OCI-LY7 (cell line): ENCODE measurements at regions not wholly inside any gene's neighbourhood (a gene's known extent, or its start where the extent isn't known, plus 50 kb on each side); places are given as distances from the start of the nearest gene placed in this dataset.

Source experiments
- EZH2phosphoT487 ChIP-seq: fragments of 200-600 bp; sonication (generic); IDR thresholded peaks from 2 replicates; pipeline ENCODE4 v1.6.1; 2018; ENCODE audit warnings: low read depth, borderline replicate concordance, mild to moderate bottlenecking, mixed run types, antibody characterized with exemption, low read length, moderate library complexity, mixed read lengths
- TF ChIP-seq, protein P1 (sequence below): fragments of 200-600 bp; sonication (generic); conservative IDR thresholded peaks from 2 replicates; pipeline ENCODE4 v1.5.1; 2014; ENCODE audit warnings: mild to moderate bottlenecking, antibody characterized with exemption, low read length, moderate library complexity, mixed read lengths

DNA sequence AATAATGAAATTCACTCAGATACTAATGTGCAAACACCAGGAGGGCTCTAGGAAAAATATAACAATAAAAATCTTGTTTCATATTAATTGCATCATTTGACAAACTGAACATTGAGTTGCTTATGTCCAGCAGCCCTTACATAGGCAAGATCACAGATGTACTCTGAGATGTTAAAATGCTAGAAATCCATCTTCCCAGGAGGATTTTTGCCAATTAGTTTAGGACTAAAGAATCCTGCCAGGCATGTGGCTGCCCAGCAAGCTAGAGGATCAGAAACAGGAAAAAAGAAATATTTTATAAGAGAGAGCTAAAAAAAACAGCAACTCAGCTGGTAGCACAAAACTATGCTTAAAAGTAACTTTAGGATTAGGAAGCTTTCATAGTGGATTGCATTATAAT lies 407.8 kb downstream of the NXPH1 start:
- TF ChIP-seq, protein P1, sequence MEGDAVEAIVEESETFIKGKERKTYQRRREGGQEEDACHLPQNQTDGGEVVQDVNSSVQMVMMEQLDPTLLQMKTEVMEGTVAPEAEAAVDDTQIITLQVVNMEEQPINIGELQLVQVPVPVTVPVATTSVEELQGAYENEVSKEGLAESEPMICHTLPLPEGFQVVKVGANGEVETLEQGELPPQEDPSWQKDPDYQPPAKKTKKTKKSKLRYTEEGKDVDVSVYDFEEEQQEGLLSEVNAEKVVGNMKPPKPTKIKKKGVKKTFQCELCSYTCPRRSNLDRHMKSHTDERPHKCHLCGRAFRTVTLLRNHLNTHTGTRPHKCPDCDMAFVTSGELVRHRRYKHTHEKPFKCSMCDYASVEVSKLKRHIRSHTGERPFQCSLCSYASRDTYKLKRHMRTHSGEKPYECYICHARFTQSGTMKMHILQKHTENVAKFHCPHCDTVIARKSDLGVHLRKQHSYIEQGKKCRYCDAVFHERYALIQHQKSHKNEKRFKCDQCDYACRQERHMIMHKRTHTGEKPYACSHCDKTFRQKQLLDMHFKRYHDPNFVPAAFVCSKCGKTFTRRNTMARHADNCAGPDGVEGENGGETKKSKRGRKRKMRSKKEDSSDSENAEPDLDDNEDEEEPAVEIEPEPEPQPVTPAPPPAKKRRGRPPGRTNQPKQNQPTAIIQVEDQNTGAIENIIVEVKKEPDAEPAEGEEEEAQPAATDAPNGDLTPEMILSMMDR = no peak
- no peak for TF ChIP-seq EZH2phosphoT487
